ENCODE measurements at regions not wholly inside any gene's neighbourhood (a gene's known extent, or its start where the extent isn't known, plus 50 kb on each side); places are given as distances from the start of the nearest gene placed in this dataset.

DNA sequence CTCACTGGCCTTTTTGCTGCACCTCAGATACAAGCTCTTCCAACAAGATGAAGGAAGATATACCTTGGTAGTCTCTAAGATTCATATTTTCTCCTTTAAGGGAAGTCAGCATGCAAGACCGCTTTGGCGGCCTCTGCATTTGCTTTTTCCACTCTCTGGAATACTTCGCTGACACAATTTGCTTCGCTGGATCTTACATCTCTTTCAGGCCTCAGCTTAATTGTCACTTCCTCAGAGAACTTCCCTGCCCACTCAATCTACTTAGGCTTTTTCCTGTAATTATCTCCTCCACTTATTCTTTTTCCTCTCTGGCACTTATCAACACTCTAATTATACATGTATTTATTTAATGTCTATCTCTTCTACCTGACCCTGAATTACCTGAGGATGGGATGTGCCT, 1131.1 kb upstream of the WWC1 start:
- H3K27ac ChIP-seq (ENCODE audit: low read length): no peak overlapping the region
- no peaks in the 10 kb centered on the region for H3K27me3 ChIP-seq (ENCODE audit: low read depth, low read length)
- no peak overlapping the region for H3K4me3 ChIP-seq (ENCODE audit: low read depth in 1 of 2, low read length in 2 of 2)
- H3K9me3 ChIP-seq (ENCODE audit: control insufficient read depth in 1 of 2, low read length in 2 of 2): no peaks in the 10 kb centered on the region
- no peaks in the 10 kb centered on the region for H3K36me3 ChIP-seq (ENCODE audit: control insufficient read depth in 1 of 2, insufficient read depth in 2 of 2, low read length in 2 of 2)
- H3K4me1 ChIP-seq (ENCODE audit: control insufficient read depth in 1 of 2, insufficient read depth in 2 of 2, low read length in 2 of 2): no peaks in the 10 kb centered on the region

DNA sequence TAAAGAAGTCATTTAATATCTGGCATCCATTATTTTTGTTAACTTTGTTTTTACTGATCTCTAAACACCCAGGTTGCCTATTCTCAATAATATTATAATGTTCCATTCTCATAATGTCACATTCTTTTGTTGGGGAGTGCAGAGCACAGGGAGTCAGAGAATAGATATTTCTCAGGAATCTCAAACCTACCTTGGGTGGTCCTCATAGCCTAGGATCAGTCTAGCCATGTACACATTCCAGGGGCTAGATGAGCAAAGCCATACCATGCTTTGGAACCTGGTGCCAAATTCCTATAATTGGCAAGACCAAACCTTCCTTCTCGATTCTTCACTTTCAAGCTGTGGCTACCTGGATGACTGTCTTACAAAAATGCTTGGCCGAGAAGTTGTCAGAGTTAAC, 1124.7 kb upstream of the WWC1 start:
- H3K36me3 ChIP-seq (ENCODE audit: control insufficient read depth in 1 of 2, insufficient read depth in 2 of 2, low read length in 2 of 2): no peaks in the 10 kb centered on the region
- no peak overlapping the region for H3K27ac ChIP-seq (ENCODE audit: low read length)

DNA sequence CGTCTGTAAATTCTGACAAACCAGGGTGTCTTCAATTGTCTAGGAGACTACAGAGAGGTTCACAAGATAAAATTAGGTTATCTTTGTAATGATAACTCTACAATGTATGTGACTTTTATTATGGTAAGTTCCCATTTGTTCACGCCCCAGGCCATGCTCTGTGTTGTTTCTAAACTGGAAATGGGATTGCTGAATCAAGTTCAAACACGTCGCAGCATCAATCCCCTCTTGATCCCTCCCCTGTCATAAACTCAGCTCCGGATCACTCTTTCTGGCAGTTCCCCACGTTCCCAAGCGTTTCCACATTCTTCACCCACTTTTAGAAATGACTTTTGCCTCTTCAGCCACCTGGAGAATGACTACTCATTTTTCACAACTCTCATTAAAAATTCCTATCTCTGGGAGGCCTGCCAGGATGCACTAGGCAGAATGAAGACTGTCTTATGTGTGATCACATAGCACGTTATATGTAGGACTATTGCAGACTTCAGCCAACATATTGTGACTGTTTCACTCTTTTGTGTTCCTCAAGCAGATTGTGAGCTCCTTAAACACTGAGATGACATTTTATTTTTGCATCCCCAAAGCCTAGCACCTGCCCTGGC, 1124.2 kb upstream of the WWC1 start:
- Histone ChIP-seq H3K4me1 (ENCODE audit: control insufficient read depth in 1 of 2, insufficient read depth in 2 of 2, low read length in 2 of 2) (no peaks in the 10 kb centered on the region), H3K4me3 (ENCODE audit: low read depth in 1 of 2, low read length in 2 of 2) (no peak overlapping the region), H3K36me3 (ENCODE audit: control insufficient read depth in 1 of 2, insufficient read depth in 2 of 2, low read length in 2 of 2) (no peaks in the 10 kb centered on the region), H3K27me3 (ENCODE audit: low read depth, low read length) (no peaks in the 10 kb centered on the region), H3K27ac (ENCODE audit: low read length) (no peak overlapping the region), H3K9me3 (ENCODE audit: control insufficient read depth in 1 of 2, low read length in 2 of 2) (no peaks in the 10 kb centered on the region)

More for the DNA sequence above, 1124.7 kb upstream of the WWC1 start:
- H3K27me3 ChIP-seq (ENCODE audit: low read depth, low read length): no peaks in the 10 kb centered on the region
- H3K4me1 ChIP-seq (ENCODE audit: control insufficient read depth in 1 of 2, insufficient read depth in 2 of 2, low read length in 2 of 2): no peaks in the 10 kb centered on the region
- H3K4me3 ChIP-seq (ENCODE audit: low read depth in 1 of 2, low read length in 2 of 2): no peak overlapping the region
- no peaks in the 10 kb centered on the region for H3K9me3 ChIP-seq (ENCODE audit: control insufficient read depth in 1 of 2, low read length in 2 of 2)

DNA sequence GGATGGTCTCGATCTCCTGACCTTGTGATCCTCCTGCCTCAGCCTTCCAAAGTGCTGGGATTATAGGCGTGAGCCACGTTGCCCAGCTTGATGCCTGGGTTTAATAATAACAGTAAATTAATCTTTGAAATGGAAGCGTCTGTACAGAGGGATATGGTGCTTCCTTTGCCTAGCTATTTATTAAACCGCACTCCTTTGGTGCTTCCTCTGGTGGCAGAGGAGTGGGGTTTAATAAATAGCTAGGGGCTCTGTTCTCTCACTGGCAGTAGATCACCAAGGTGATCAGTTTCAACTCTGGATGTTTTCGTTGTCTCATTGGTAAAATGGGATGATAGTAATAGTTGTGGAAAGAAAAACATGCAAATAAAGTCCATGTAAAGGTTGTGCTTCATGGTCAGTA, 1122.5 kb upstream of the WWC1 start:
- no peaks in the 10 kb centered on the region for H3K27me3 ChIP-seq (ENCODE audit: low read depth, low read length)
- H3K9me3 ChIP-seq (ENCODE audit: control insufficient read depth in 1 of 2, low read length in 2 of 2): no peaks in the 10 kb centered on the region
- H3K36me3 ChIP-seq (ENCODE audit: control insufficient read depth in 1 of 2, insufficient read depth in 2 of 2, low read length in 2 of 2): no peaks in the 10 kb centered on the region
- H3K4me3 ChIP-seq (ENCODE audit: low read depth in 1 of 2, low read length in 2 of 2): no peak overlapping the region
- no peaks in the 10 kb centered on the region for H3K4me1 ChIP-seq (ENCODE audit: control insufficient read depth in 1 of 2, insufficient read depth in 2 of 2, low read length in 2 of 2)
- H3K27ac ChIP-seq (ENCODE audit: low read length): no peak overlapping the region

DNA sequence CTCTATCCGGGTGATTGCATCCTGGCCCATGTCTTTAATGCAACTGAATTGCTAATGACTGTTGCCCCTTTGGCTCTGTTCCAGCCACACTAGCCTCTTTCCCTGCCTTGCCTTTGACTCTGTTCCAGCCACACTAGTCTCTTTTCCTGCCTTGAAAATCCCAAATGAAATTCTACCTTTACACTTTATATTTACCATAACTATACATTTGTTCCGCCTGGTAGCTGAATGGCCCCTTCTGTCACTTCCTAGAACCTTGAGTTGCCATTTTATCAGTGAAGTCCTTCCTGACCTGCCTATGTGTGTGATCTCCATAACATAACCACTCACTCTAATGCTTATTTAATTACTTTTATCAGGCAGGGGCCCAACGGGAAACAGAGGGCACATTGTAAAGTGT, 1120.4 kb upstream of the WWC1 start:
- Histone ChIP-seq H3K27ac (ENCODE audit: low read length) (no peak overlapping the region), H3K27me3 (ENCODE audit: low read depth, low read length) (no peaks in the 10 kb centered on the region), H3K9me3 (ENCODE audit: control insufficient read depth in 1 of 2, low read length in 2 of 2) (no peaks in the 10 kb centered on the region), H3K4me1 (ENCODE audit: control insufficient read depth in 1 of 2, insufficient read depth in 2 of 2, low read length in 2 of 2) (no peaks in the 10 kb centered on the region), H3K4me3 (ENCODE audit: low read depth in 1 of 2, low read length in 2 of 2) (no peak overlapping the region), H3K36me3 (ENCODE audit: control insufficient read depth in 1 of 2, insufficient read depth in 2 of 2, low read length in 2 of 2) (no peaks in the 10 kb centered on the region)

DNA sequence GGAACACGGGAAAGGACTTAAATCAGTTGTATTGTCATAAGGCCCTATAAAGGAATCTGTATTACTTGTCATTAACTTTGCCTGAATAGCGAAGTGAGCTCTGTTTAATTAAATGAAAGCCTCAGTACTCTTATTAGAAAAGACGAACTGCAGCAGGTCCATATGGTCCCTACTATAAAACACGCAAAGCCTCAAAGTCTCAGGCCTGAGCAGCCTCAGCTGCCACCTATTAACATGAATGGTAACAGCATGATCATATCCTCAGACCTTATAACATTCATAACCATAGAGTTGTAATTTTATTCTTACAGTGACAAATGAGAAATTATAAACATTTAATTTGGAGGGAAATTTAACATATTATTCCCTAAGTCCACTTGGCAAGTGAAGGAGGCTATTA, 1113.7 kb upstream of the WWC1 start:
- H3K36me3 ChIP-seq (ENCODE audit: control insufficient read depth in 1 of 2, insufficient read depth in 2 of 2, low read length in 2 of 2): no peaks in the 10 kb centered on the region
- no peak overlapping the region for H3K27ac ChIP-seq (ENCODE audit: low read length)
- H3K4me3 ChIP-seq (ENCODE audit: low read depth in 1 of 2, low read length in 2 of 2): no peak overlapping the region
- no peaks in the 10 kb centered on the region for H3K4me1 ChIP-seq (ENCODE audit: control insufficient read depth in 1 of 2, insufficient read depth in 2 of 2, low read length in 2 of 2)
- no peaks in the 10 kb centered on the region for H3K27me3 ChIP-seq (ENCODE audit: low read depth, low read length)
- no peaks in the 10 kb centered on the region for H3K9me3 ChIP-seq (ENCODE audit: control insufficient read depth in 1 of 2, low read length in 2 of 2)

DNA sequence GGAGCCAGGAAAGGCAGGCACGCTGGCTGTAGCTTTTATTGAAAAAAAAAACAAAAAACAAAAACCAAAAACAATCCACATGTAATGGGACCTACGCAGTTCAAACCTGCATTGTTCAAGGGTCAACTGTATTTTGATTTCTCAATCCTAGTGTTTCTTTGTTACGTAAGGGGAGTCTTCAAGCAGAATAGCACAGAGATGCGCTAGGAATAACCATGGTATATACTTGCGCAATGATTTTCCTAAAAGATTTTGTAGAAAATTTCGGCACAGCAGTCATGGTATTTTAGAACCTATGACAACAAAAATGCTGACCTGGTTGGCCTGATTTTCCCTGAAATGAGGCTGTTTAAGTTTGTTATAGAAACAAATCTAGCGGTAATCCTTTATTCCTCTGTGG, 1110.5 kb upstream of the WWC1 start:
- no peaks in the 10 kb centered on the region for H3K4me1 ChIP-seq (ENCODE audit: control insufficient read depth in 1 of 2, insufficient read depth in 2 of 2, low read length in 2 of 2)
- H3K9me3 ChIP-seq (ENCODE audit: control insufficient read depth in 1 of 2, low read length in 2 of 2): no peaks in the 10 kb centered on the region
- no peaks in the 10 kb centered on the region for H3K36me3 ChIP-seq (ENCODE audit: control insufficient read depth in 1 of 2, insufficient read depth in 2 of 2, low read length in 2 of 2)
- no peaks in the 10 kb centered on the region for H3K27me3 ChIP-seq (ENCODE audit: low read depth, low read length)
- H3K27ac ChIP-seq (ENCODE audit: low read length): no peak overlapping the region
- no peak overlapping the region for H3K4me3 ChIP-seq (ENCODE audit: low read depth in 1 of 2, low read length in 2 of 2)

DNA sequence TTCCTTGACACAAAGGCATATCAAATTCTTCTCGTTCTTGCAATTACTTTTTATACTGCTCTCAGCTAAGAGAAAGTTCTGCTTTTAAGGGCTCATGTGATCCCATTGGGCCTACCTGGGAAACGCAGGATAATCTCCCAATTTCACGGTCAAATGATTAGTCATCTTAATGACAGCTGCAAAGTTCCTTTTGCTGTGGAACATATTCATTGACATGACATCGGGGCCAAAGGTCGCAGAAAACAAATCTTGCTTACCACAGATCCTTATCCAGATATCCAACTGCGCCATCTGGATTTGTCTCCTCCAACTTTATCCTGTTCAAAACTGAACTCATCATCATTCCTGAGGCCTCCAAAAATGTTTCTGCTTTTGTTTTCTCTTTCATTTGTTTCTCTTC, 1085.6 kb upstream of the WWC1 start:
- H3K9me3 ChIP-seq (ENCODE audit: control insufficient read depth in 1 of 2, low read length in 2 of 2): no peaks in the 10 kb centered on the region
- no peaks in the 10 kb centered on the region for H3K36me3 ChIP-seq (ENCODE audit: control insufficient read depth in 1 of 2, insufficient read depth in 2 of 2, low read length in 2 of 2)
- H3K4me1 ChIP-seq (ENCODE audit: control insufficient read depth in 1 of 2, insufficient read depth in 2 of 2, low read length in 2 of 2): peaks cover 0 to 3% of the 10 kb centered on the region in 2 donors
- no peak overlapping the region for H3K27ac ChIP-seq (ENCODE audit: low read length)
- H3K27me3 ChIP-seq (ENCODE audit: low read depth, low read length): no peaks in the 10 kb centered on the region
- H3K4me3 ChIP-seq (ENCODE audit: low read depth in 1 of 2, low read length in 2 of 2): no peak overlapping the region

DNA sequence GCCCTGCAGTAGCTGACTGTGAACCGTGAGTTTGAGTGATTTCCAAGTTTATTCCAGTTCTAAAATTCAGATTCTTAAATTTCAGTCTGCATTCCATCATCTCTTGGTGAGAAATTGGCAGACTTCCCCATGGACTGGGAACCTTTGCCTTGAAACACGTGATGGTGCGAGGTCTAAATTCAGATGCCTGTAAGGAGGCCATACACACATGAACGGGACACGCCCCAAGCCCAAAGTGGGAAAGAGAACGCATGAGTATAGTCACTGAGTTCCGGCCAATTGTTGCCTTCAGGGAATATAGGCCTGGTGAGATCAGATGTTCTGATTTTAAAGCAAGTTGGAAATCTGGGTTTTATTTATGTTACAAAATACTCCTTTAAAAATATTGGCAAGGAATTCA, 1084.4 kb upstream of the WWC1 start:
- Histone ChIP-seq H3K4me1 (ENCODE audit: control insufficient read depth in 1 of 2, insufficient read depth in 2 of 2, low read length in 2 of 2) (peaks cover 0 to 3% of the 10 kb centered on the region in 2 donors), H3K36me3 (ENCODE audit: control insufficient read depth in 1 of 2, insufficient read depth in 2 of 2, low read length in 2 of 2) (no peaks in the 10 kb centered on the region), H3K27ac (ENCODE audit: low read length) (no peak overlapping the region), H3K4me3 (ENCODE audit: low read depth in 1 of 2, low read length in 2 of 2) (no peak overlapping the region), H3K27me3 (ENCODE audit: low read depth, low read length) (no peaks in the 10 kb centered on the region), H3K9me3 (ENCODE audit: control insufficient read depth in 1 of 2, low read length in 2 of 2) (no peaks in the 10 kb centered on the region)

DNA sequence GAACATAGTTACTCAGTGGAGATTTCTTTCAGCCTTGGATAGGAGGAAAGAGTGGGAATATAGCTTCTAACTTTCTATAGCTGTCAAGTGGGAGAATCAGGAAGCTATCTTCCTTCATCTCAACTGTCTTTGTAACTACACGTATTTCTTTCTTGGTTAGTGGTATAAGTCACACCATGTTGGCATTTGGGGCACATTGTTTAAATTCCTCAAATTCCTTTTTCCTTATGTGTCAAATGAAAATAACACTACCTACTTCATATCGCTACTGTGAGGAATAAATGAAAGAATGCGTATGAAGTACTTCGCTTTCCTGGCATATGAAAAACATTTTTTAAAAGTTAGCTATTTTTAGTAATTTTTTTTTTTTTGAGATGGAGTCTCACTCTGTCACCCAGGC, 1082.5 kb upstream of the WWC1 start:
- Histone ChIP-seq H3K4me3 (ENCODE audit: low read depth in 1 of 2, low read length in 2 of 2) (no peak overlapping the region), H3K9me3 (ENCODE audit: control insufficient read depth in 1 of 2, low read length in 2 of 2) (no peaks in the 10 kb centered on the region), H3K27ac (ENCODE audit: low read length) (no peak overlapping the region), H3K4me1 (ENCODE audit: control insufficient read depth in 1 of 2, insufficient read depth in 2 of 2, low read length in 2 of 2) (peaks cover 0 to 3% of the 10 kb centered on the region in 2 donors), H3K27me3 (ENCODE audit: low read depth, low read length) (no peaks in the 10 kb centered on the region), H3K36me3 (ENCODE audit: control insufficient read depth in 1 of 2, insufficient read depth in 2 of 2, low read length in 2 of 2) (no peaks in the 10 kb centered on the region)

DNA sequence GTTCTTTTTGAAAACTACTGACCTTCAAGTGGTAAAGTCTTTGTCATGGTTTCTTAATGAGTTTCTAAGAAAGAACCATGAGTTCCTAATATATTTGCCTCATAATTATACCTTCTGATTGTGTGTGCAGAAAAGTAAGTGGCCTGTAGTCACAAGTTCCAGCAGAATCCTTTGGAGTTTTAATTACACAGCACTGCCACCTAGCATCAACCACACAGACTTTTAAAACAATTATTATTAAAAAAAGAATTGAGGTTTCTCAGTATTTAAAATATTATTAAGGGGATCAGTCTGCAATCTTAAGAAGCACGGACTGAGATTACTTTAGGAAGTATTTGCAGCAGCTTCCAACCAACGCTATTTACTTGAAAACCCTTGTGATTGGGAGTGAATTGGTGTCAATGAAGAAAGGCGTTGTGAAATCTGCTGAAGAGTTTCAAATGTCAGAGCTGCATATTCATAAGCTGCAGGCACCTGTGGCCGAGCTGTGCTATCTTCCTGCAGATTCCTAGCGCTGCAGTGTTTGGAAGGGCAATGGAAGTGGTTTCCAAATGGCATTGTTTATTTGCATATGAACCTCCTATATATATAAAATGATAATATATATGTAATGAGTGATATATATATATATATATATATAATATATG, 1074.2 kb upstream of the WWC1 start:
- Histone ChIP-seq H3K36me3 (ENCODE audit: control insufficient read depth in 1 of 2, insufficient read depth in 2 of 2, low read length in 2 of 2) (no peaks in the 10 kb centered on the region), H3K27me3 (ENCODE audit: low read depth, low read length) (no peaks in the 10 kb centered on the region), H3K4me3 (ENCODE audit: low read depth in 1 of 2, low read length in 2 of 2) (no peak overlapping the region), H3K9me3 (ENCODE audit: control insufficient read depth in 1 of 2, low read length in 2 of 2) (no peaks in the 10 kb centered on the region), H3K4me1 (ENCODE audit: control insufficient read depth in 1 of 2, insufficient read depth in 2 of 2, low read length in 2 of 2) (no peaks in the 10 kb centered on the region), H3K27ac (ENCODE audit: low read length) (no peak overlapping the region)

DNA sequence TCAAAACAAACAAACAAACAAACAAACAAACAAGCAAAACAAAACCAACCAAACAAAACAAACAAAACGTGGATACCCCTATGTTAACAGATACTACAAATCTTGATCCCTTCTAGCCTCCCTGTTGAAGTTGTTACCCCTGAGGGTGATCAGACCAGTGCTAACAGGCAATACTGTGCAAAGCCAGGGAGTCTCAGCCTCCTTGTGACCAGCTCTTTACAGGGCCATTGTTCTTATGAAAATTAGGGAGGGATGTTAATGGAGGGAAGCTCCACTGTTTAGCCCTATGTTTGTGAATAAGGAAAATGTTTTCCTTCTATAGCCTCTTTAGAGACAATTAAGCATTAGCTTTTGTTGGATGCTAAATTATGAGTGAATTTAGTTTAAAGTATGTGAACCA, 1072.1 kb upstream of the WWC1 start:
- no peaks in the 10 kb centered on the region for H3K4me1 ChIP-seq (ENCODE audit: control insufficient read depth in 1 of 2, insufficient read depth in 2 of 2, low read length in 2 of 2)
- H3K4me3 ChIP-seq (ENCODE audit: low read depth in 1 of 2, low read length in 2 of 2): no peak overlapping the region
- no peak overlapping the region for H3K27ac ChIP-seq (ENCODE audit: low read length)
- H3K9me3 ChIP-seq (ENCODE audit: control insufficient read depth in 1 of 2, low read length in 2 of 2): no peaks in the 10 kb centered on the region
- H3K36me3 ChIP-seq (ENCODE audit: control insufficient read depth in 1 of 2, insufficient read depth in 2 of 2, low read length in 2 of 2): no peaks in the 10 kb centered on the region
- H3K27me3 ChIP-seq (ENCODE audit: low read depth, low read length): no peaks in the 10 kb centered on the region

All from muscle layer of duodenum (tissue), 2 donors.